LoVo (cell line): ENCODE measurements at regions not wholly inside any gene's neighbourhood (a gene's known extent, or its start where the extent isn't known, plus 50 kb on each side); places are given as distances from the start of the nearest gene placed in this dataset.
"Not testable (repeated sequence)": the region's sequence is repeated elsewhere in the genome, so short reads cannot be mapped to it uniquely, and the experiment has no call there.

Experiments
- DNase-seq: peaks from one replicate; pipeline ENCODE4 v3.0.0-alpha.2; 2016; ENCODE audit warnings: low spot score

DNA sequence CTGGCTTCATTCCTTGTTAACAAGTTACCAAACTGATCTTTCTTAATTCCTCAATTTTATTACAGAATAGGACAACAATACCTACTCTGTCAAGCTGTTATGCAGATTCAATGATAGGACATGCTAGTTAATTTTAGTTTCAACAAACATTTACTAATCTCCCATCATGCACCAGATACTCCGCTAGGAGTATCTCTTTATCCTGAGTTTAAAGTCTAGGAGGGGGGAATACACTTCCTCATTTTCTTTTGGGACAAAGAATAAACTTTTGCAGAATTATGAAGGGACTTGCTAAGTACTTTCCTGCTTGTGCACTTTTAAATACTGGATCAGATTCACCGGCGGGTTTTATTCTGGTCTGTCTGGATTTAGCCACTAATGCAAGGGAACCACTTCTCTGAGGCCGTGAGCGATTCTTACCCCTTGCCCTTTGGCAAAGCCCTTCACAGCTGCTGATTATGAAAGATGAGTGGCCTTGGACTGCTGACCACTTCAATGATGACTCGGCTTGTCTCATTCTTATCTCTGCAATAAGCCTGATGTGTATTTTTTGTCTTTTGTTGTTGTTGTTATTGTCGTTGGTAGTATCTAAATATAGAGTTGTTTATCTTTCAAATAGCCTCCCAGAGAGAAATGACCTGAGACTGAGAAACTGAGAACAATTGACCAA, 73.9 kb downstream of the RMI1 start:
- DNase-seq: no peak

DNA sequence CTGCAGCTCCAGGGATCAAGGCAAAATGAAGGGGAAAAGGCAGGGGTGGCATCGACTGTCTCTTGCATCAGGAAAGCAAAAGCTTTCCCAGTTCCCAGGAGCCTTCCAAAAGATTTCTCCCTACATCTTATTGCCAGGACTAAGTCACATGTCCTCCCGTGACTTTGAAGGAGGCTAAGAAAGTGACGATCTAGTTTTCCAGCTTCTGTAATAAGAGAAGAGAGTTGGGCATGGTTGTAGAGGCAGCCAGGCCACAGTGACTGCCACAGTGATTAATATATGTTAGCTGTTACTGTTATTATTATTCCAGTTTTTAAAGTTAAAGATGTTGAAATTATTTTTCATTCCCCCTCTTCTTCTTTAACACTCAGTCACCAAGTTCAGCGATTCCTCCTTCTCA, 77.1 kb downstream of the RMI1 start:
- no peak for DNase-seq

DNA sequence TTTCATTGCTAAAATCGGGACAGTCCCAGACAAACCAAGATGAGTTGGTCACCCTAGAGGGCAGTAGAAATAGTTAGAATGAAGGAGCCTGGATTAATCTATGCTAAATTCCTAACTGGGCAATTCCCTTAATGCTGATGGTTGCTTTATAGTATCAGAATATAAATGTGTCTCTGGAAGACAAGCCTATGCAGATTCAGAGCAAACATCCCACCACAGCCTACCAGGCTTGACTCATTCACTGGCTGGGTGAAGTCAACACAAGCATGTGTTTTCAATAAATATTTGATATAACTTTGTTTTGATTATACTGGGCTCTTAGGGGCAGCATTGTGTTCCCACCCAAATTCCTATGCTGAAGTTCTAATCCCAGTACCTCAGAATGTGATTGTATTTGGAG, 79.3 kb downstream of the RMI1 start:
- DNase-seq: no peak

GRCh38 chr9:84061613-84062193, 81.1 kb downstream of the RMI1 start:
- no peak for DNase-seq

DNA sequence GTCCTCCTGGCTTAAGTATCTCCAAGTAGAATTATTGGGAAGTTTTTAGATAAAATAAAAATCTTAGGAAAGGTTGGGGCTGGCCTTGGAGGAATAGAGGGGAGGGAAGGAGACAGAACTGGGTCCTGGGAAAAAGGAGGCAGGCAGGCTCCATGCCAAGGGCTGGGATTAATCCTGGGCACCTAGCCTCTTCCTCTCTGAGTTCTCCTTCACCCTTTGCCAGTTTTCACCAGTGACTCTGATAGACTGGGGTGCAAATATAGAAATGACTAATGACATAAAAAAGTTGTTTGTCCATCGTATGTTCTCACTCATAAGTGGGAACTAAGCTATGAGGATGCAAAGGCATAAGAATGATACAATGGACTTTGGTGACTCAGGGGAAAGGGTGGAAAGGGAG, 81.9 kb downstream of the RMI1 start:
- DNase-seq: no peak

DNA sequence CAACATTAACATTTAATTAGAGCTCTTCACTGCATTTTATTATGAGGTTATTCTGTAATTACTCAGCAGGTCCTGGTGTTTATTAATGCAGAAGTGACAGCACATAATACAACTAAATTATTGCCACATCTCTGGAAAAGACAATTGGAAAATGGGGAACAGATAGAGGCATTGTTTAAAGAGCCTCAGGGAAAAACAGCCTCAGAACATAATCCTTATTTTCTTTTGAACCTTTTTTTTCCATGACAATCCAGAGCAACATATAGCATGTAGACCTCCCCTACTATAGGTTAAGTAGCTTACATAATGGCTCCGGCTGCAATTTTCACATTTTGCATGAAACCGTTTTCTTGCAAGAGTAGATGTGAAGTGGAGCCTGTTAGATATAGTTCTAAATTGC, 87.2 kb downstream of the RMI1 start:
- DNase-seq: no peak

DNA sequence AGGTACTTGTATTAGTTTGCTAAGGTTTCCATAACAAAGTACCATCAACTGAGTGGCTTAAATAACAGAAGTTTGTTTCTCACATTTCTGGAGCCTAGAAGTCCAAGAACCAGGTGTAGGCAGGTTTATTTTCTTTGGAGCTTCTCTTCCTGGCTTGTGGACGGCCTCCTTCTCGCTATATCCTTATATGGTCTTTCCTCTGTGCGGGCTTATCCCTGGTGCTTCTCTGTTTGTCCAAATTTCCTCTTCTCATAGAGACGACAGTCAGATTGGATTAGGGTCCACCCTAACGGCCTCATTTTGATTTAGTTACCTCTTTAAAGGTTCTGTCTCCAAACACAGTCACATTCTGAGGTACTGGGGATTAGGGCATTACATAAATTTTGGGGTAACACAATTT, 88.3 kb downstream of the RMI1 start:
- DNase-seq: no peak

DNA sequence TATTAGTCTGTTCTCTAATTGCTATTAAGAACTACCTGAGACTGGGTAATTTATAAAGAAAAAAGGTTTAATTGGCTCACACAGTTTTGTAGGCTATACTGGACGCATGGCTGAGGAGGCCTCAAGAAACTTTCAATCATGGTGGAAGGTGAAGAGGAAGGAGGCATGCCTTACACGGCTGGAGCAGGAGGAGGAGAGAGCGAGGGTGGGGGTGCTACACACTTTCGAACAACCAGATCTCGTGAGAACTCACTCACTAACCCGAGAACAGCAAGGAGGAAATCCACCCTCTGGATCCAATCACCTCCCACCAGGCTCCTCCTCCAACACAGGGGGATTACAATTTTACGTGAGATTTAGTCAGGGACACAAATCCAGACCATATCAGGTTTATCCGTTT, 90.0 kb downstream of the RMI1 start:
- no peak for DNase-seq

GRCh38 chr9:84072621-84073180, 92.1 kb downstream of the RMI1 start:
- DNase-seq: no peak

- no peak for DNase-seq
These were observed 94.4 kb downstream of the RMI1 start for GRCh38 chr9:84075004-84075403.

GRCh38 chr9:84076384-84076783, 95.8 kb downstream of the RMI1 start:
- DNase-seq: no peak

GRCh38 chr9:84077816-84078215, 97.2 kb downstream of the RMI1 start:
- DNase-seq: not testable (repeated sequence)

- no peak for DNase-seq
These were observed 99.4 kb downstream of the RMI1 start for GRCh38 chr9:84079994-84080393.

- DNase-seq: no peak
These were observed 121.5 kb downstream of the RMI1 start for GRCh38 chr9:84101964-84102632.

DNA sequence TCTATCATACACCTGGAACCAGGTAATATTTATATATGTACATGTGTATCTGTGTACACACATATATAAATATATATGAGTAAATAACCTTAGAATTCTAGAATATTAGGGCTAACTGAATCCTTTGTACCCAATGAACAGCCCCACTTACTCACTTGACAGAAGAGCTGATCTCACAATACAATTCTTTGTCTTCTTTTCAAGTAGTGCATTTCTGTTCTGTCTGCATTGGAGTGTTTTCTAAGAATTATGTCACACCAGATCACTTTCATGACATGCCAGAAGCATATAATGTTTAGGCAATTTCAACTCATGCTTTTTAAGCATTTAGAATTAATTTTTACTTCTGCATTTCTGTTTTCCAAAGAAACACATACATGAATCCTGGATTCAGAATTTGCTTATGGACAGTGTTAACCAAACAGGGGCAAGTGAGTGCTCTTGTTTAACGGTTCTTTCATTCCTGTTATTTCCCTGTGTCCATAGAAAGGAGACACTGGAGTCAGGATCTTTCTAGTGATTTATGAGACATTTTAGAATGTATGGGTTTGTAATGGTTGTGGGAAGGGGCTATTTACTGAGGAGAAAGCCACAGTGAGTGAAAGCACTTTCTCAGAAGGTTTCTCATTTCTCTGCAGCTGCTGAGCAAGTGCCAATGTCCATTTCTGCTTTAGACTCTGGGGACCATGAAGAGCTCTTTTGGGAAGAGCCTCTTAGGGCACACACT, 123.2 kb downstream of the RMI1 start:
- no peak for DNase-seq

GRCh38 chr9:84107081-84107480, 126.5 kb downstream of the RMI1 start:
- no peak for DNase-seq

- DNase-seq: no peak
These were observed 127.4 kb downstream of the RMI1 start for GRCh38 chr9:84107995-84108394.

GRCh38 chr9:84111726-84112125, 131.1 kb downstream of the RMI1 start:
- DNase-seq: no peak

DNA sequence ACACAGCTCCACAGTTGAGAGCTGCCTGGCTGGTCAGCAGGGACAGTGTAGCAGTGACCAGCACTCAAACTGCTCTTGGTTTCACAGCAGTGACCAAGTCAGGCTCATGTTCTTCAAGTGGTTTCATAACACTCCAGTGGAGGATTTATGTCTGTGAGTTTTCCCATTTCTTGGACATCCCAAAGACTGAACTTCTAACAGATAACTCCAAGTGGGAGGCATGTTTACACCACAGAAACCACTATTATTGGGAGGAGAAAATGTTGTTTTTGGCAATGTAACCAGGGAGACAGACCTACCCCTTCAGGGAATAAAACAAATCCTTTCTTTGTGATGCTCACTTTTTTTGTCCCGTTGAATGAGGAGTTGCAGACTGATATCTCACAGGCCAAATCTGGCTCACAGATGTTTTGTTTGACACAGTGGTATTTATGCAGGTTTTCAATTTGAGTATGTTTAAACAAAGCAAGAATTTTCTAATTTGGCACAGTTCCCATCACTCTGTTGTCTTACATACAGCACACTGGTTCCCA, 141.5 kb downstream of the RMI1 start:
- DNase-seq: no peak

DNA sequence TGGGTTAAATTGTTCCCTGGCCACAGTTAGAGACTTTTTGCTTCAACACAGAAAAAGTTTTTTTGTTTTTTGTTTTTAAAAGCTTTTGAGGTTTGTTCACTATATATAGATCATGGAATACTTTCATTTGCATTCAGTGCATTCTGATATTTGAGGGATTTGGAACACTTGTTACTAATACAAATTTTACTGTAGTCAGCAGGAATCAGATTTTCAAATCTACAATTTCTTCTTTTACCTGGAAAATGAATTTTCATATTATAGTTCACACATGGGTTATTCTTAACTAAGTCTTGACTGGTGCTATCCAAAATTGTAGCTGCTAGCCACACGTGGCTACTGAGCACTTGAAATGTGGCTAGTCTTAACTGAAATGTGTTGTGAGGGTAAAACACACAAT, 142.0 kb downstream of the RMI1 start:
- no peak for DNase-seq

- no peak for DNase-seq
These were observed 143.2 kb downstream of the RMI1 start for GRCh38 chr9:84123648-84124406.

DNA sequence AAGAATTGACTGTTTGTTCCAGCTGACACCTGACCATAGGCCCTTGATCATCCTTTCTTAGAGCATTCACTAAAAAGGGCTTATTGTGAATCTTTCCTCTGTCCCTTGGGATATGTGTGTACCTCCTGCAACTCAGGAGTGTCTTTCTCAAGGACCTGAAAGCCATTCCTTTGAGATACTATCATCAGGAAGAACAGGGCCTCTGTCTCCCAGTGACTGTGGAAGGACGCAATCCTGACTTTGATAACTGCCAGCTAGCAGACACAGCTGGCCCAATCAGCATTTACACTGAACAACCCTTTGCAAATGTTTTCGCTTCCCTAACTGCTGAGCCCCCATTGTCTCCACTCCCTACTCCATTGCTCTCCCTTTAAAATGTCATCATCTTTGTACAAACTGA, 144.4 kb downstream of the RMI1 start:
- DNase-seq: no peak
